Smooth muscle cell (in vitro differentiated cells): ENCODE measurements at regions not wholly inside any gene's neighbourhood (a gene's known extent, or its start where the extent isn't known, plus 50 kb on each side); places are given as distances from the start of the nearest gene placed in this dataset.

Experiments
- DNase-seq: peaks from one replicate; lab custom pipeline; 2025; ENCODE audit not compliant: unreplicated experiment; lab: John Stamatoyannopoulos, UW
- H2AFZ ChIP-seq: fragments of 200-600 bp; sonication (generic); 2 replicates; pipeline ENCODE4 v1.6.0; 2016; ENCODE audit warnings: antibody characterized with exemption, low read depth, mild to moderate bottlenecking
- H3F3A ChIP-seq: fragments of 200-600 bp; sonication (generic); 2 replicates; pipeline ENCODE4 v1.6.0; 2017; ENCODE audit warnings: antibody characterized with exemption, low read depth
- H3K27ac ChIP-seq: fragments of 200-600 bp; sonication (generic); 2 replicates; pipeline ENCODE4 v1.5.1; 2016; ENCODE audit warnings: low read depth, mild to moderate bottlenecking
- H3K27me3 ChIP-seq: fragments of 200-600 bp; sonication (generic); 2 replicates; pipeline ENCODE4 v1.6.1; 2016; ENCODE audit warnings: low read depth, mild to moderate bottlenecking
- H3K36me3 ChIP-seq: fragments of 200-600 bp; sonication (generic); 2 replicates; pipeline ENCODE4 v1.5.1; 2016; ENCODE audit warnings: low read depth
- H3K4me1 ChIP-seq: fragments of 200-600 bp; sonication (generic); 2 replicates; pipeline ENCODE4 v1.5.1; 2016; ENCODE audit warnings: low read depth
- H3K4me2 ChIP-seq: fragments of 200-600 bp; sonication (generic); 2 replicates; pipeline ENCODE4 v1.6.0; 2016; ENCODE audit warnings: mild to moderate bottlenecking
- H3K4me3 ChIP-seq: fragments of 200-600 bp; sonication (generic); 2 replicates; pipeline ENCODE4 v1.5.1; 2016; ENCODE audit warnings: mild to moderate bottlenecking
- H3K79me2 ChIP-seq: fragments of 200-600 bp; sonication (generic); 2 replicates; pipeline ENCODE4 v1.6.0; 2016; ENCODE audit warnings: low read depth, mild to moderate bottlenecking
- H3K9ac ChIP-seq: fragments of 200-600 bp; sonication (generic); 2 replicates; pipeline ENCODE4 v1.6.0; 2016; ENCODE audit warnings: low read depth
- H3K9me3 ChIP-seq: fragments of 200-600 bp; sonication (generic); replicated peaks from 2 replicates; pipeline ENCODE4 v1.5.1; 2016; ENCODE audit warnings: low read depth
- H4K20me1 ChIP-seq: fragments of 200-600 bp; sonication (generic); 2 replicates; pipeline ENCODE4 v1.6.0; 2016; ENCODE audit warnings: low read depth
- CTCF ChIP-seq: fragments of 200-600 bp; sonication (generic); IDR thresholded peaks from 2 replicates; pipeline ENCODE4 v1.5.1; 2017; ENCODE audit warnings: borderline replicate concordance, mild to moderate bottlenecking, antibody characterized with exemption; ENCODE audit not compliant: insufficient read depth, poor library complexity, severe bottlenecking
- WGBS: methylation state at CpG from one replicate; pipeline ENCODE4 v1.1.7; 2016; ENCODE audit warnings: low lambda C conversion rate; 5-methylcytosine and 5-hydroxymethylcytosine counted together

- H3K4me3 ChIP-seq = no peak overlapping the region
- TF ChIP-seq CTCF = no peak
Observed at GRCh38 chr9:100725371-100725770, 147.5 kb downstream of the CAVIN4 start.

GRCh38 chr9:100729336-100729895 lies 151.5 kb downstream of the CAVIN4 start:
- peaks cover 6% of the 10 kb centered on the region for H3K4me1 ChIP-seq
- no peak overlapping the region for H3K4me2 ChIP-seq
- no peaks in the 10 kb centered on the region for H3K9me3 ChIP-seq
- WGBS = 97% methylated on average over 2 of the region's 2 CpGs
- H2AFZ ChIP-seq = no peak overlapping the region
- no peak for DNase-seq
- no peak overlapping the region for H3K27ac ChIP-seq
- H3K4me3 ChIP-seq = no peak overlapping the region
- no peak overlapping the region for H3K9ac ChIP-seq
- no peaks in the 10 kb centered on the region for H3F3A ChIP-seq
- no peak for TF ChIP-seq CTCF
- H3K79me2 ChIP-seq = no peaks in the 10 kb centered on the region
- no peaks in the 10 kb centered on the region for H3K36me3 ChIP-seq
- H3K27me3 ChIP-seq = no peaks in the 10 kb centered on the region
- H4K20me1 ChIP-seq = no peaks in the 10 kb centered on the region

More at GRCh38 chr9:100725371-100725770, 147.5 kb downstream of the CAVIN4 start:
- no peaks in the 10 kb centered on the region for H3F3A ChIP-seq
- no peaks in the 10 kb centered on the region for H3K79me2 ChIP-seq
- 79% methylated on average over 3 of the region's 3 CpGs for WGBS
- DNase-seq = no peak
- H3K4me1 ChIP-seq = peaks cover 5% of the 10 kb centered on the region
- H3K36me3 ChIP-seq = no peaks in the 10 kb centered on the region
- no peaks in the 10 kb centered on the region for H4K20me1 ChIP-seq
- no peak overlapping the region for H3K9ac ChIP-seq
- H3K27ac ChIP-seq = no peak overlapping the region
- no peaks in the 10 kb centered on the region for H3K27me3 ChIP-seq
- H2AFZ ChIP-seq = no peak overlapping the region
- H3K4me2 ChIP-seq = no peak overlapping the region
- no peaks in the 10 kb centered on the region for H3K9me3 ChIP-seq

GRCh38 chr9:100730086-100730485 lies 152.2 kb downstream of the CAVIN4 start:
- Histone ChIP-seq H3F3A (no peaks in the 10 kb centered on the region), H3K4me3 (no peak overlapping the region), H4K20me1 (no peaks in the 10 kb centered on the region), H3K9ac (no peak overlapping the region), H2AFZ (no peak overlapping the region), H3K4me2 (no peak overlapping the region), H3K9me3 (no peaks in the 10 kb centered on the region), H3K36me3 (no peaks in the 10 kb centered on the region), H3K27ac (no peak overlapping the region), H3K4me1 (peaks cover 6% of the 10 kb centered on the region), H3K27me3 (no peaks in the 10 kb centered on the region), H3K79me2 (no peaks in the 10 kb centered on the region)
- TF ChIP-seq CTCF = no peak
- 41% methylated on average over 2 of the region's 2 CpGs for WGBS
- no peak for DNase-seq

- no peaks in the 10 kb centered on the region for H4K20me1 ChIP-seq
- no peak for DNase-seq
- no peaks in the 10 kb centered on the region for H3K27me3 ChIP-seq
- no peaks in the 10 kb centered on the region for H3K9me3 ChIP-seq
- H2AFZ ChIP-seq = no peak overlapping the region
- no peak overlapping the region for H3K4me2 ChIP-seq
- 97% methylated on average over 18 of the region's 18 CpGs for WGBS
- no peak overlapping the region for H3K9ac ChIP-seq
- H3F3A ChIP-seq = no peaks in the 10 kb centered on the region
- peaks cover 6% of the 10 kb centered on the region for H3K4me1 ChIP-seq
- no peak overlapping the region for H3K27ac ChIP-seq
- H3K79me2 ChIP-seq = no peaks in the 10 kb centered on the region
- H3K4me3 ChIP-seq = no peak overlapping the region
- H3K36me3 ChIP-seq = no peaks in the 10 kb centered on the region
- no peak for TF ChIP-seq CTCF
Observed at GRCh38 chr9:100731038-100731556, 153.2 kb downstream of the CAVIN4 start.
